GM21528 (cell line): ENCODE measurements at regions not wholly inside any gene's neighbourhood (a gene's known extent, or its start where the extent isn't known, plus 50 kb on each side); places are given as distances from the start of the nearest gene placed in this dataset.
"Not testable (repeated sequence)": the region's sequence is repeated elsewhere in the genome, so short reads cannot be mapped to it uniquely, and the experiment has no call there.

Experiments used
- ATAC-seq: cut with Tn5 transposase; IDR thresholded peaks from one replicate; pipeline ENCODE4 v1.9.1; 2021; ENCODE audit warnings: mild to moderate bottlenecking, moderate library complexity; ENCODE audit not compliant: unreplicated experiment, low FRiP score

DNA sequence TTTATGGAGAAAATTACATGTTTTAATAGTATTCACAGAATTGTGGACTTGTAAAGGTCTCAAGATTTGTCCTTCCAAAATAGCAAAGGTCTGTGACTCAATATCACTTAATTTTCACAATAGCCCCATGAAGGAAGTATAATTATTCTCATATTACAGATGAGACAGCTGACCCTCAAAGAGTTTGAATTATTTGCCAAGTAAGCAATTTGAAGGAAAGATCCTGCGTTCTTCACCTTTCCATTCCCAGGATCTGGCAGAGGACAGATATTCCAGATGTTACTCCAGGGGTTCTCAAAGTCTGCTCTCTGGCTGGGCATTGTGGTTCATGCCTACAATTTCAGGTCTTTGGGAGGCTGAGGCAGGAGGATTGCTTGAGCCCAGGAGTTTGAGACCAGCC, 559.4 kb upstream of the AUTS2 start:
- no peak for ATAC-seq

DNA sequence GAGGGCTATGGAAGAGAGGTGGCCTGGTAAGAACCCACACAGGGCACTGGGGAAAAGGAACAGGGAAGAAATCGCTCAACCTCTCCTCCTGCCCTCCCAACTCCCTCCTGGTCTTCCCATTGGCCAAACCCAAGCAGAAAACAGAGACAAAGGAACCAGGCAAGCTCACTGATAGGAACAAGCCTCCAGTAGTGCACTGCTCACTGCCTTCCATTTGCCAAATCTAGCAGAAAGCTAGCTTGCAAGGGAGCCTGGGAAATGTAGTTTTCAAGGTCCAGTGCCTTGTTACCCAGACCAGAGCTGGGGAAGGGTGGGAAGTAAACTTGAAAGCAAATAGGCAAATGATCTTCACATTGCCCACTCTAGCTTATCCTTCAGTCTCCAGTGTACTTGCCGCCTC, 556.1 kb upstream of the AUTS2 start:
- no peak for ATAC-seq

DNA sequence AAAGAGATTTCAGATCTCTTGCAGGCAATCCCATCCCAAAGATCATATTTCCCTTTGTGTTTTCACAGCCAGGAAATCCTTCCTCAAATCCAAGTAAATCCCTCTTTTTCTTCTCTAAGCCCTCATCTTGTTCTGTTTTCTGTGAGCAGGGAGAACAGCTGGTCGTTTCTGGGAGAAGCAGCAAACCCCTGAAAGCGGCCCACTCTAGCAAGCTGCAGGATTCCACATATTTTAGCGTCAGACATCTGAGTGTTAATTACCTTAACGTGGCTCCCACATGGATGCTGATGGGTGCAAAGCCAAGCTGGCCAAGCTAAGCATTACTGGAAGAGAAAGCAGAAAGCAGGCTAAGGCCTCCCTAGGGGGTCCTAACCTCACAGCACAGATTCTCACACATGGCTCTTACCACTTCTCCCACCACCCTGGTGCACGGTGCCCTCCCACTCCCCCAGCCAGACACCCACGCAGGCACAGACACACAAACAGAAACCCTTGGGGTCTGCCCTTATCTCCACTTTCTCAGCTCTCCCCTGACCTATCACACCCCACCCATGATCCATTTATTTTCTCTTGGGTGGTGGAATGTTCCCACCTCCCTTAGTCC, 551.0 kb upstream of the AUTS2 start:
- no peak for ATAC-seq

DNA sequence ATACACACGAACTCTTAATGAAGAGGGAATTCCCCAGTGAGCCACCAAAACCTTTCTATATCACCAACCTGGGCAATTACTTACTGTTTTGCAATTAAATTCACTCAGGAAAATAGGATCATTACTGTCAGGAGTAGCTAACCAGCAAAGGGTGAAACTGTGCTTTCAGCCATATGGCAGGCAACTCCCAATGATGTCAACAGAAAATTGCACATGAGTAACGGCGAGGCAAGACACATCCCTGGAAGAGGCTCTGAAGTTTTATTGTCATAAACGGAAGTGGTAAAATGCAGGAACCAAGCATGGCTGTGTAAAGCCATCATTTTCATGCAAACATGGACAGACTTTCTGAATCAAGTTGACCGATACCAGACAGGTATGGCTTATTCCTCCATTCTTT, 548.9 kb upstream of the AUTS2 start:
- no peak for ATAC-seq

DNA sequence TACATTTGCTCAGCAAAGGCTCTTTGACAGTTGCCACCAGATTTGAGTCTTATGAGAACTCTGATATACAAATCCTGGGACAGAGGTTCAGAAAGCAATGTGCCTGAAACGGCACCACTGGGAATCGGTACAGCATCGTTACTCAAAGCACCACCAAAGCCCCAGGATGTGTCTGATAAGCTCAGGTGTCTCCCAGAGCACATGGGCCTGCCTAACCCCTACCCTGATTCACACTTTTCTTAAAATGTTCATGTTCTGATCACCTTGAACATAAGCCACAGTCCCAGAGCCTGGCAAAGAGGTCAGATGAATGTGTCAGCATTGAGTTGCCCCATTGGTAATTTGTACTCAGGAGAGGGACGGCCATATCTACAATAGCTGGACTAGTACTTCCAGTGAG, 545.8 kb upstream of the AUTS2 start:
- no peak for ATAC-seq

DNA sequence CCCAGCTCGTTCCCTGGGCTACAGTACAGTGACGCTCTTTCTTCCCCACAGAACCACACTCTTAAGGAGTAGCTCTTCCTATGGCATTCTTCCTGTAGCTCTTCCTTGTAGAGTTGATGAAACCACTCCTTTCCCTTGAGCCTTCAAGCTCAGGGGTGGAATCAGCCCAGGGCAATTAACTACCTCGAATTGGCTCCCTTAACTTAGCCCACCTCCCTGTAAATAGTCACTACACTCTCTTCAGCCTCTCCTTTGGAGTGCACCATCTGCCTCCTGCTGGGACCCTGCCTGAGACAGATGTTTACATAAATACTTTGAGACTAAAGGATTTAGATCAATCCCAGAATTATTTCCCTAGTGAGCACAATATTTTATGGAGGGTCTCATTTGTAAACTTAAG, 537.8 kb upstream of the AUTS2 start:
- ATAC-seq: no peak

DNA sequence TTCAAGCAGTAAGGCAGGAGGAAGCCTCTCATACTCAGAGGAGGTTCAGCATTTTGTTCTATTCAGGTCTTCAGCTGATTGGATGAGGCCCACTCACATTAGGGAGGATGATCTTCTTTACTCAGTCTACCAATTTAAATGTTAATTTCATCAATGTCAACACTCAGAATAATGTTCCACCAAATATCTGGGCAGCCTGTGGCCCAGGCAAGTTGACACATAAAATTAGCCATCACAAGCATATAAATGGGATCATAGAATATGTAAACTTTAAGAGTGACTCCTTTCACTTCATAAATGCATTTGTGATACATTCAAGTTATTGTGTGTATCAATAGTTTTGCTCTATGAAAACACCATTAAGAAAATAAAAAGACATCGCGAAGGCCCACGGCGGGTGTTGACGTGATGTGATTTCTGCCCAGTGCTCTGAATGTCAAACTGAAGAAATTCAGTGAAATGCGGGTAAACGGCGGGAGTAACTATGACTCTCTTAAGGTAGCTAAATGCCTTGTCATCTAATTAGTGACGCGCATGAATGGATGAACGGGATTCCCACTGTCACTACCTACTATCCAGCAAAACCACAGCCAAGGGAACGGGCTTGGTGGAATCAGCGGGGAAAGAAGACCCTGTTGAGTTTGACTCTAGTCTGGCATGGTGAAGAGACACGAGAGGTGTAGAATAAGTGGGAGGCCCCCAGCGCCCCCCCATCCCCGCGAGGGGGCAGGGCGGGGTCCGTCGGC, 536.1 kb upstream of the AUTS2 start:
- no peak for ATAC-seq

DNA sequence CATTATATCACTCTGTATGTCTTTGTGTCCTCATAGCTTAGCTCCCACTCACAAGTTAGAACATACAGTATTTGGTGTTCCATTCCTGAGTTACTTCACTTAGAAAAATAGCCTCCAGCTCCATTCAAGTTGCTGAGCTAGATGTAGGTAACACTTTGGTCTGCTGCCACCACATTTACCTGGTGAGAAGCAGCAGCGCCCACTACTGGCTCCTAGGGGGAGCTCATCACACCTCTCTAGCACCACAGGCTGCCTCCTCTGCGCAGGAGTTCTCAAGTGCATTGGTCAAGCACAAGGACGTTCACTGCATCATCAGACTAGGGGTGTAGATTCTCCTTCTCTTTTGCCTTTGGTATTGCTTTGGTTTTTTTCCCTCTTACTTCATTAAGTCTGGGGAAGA, 530.9 kb upstream of the AUTS2 start:
- no peak for ATAC-seq

DNA sequence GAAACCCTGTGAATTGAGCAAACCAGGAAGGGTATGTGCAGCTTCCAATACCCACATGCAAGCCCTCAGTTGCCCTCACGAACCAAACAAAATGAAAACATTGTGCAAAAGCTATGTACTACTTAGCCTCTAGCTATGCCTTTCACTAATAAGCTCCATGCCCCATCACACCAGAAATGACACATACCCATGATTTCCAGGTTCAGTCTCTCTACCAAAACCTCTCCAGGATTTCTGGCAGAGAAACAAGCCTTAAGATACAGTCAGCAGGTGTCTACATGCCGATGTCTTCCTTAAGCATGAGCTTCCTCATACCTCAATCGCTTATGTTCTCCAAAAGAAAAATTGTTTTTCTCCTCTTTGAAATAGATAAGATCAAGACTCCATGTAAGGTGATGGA, 527.8 kb upstream of the AUTS2 start:
- no peak for ATAC-seq

DNA sequence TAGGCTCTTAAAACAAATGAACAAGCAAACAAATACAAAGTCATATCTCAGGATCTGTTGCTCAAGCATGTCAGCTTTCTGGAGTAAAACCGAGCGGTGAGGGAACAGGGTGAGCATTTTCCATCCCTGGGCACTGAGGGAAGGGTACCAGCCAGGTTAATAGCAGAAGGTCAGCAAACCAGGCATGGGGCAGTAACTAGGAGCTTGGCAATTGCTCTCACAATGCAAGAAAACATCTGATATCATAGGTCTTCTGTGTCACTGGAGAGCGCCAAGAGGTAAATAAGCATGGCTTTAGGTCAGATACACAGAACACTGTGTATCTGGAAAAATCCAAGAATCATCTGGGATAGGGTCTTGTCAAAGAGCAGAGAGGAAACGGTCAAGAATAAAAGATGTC, 521.7 kb upstream of the AUTS2 start:
- ATAC-seq: no peak

DNA sequence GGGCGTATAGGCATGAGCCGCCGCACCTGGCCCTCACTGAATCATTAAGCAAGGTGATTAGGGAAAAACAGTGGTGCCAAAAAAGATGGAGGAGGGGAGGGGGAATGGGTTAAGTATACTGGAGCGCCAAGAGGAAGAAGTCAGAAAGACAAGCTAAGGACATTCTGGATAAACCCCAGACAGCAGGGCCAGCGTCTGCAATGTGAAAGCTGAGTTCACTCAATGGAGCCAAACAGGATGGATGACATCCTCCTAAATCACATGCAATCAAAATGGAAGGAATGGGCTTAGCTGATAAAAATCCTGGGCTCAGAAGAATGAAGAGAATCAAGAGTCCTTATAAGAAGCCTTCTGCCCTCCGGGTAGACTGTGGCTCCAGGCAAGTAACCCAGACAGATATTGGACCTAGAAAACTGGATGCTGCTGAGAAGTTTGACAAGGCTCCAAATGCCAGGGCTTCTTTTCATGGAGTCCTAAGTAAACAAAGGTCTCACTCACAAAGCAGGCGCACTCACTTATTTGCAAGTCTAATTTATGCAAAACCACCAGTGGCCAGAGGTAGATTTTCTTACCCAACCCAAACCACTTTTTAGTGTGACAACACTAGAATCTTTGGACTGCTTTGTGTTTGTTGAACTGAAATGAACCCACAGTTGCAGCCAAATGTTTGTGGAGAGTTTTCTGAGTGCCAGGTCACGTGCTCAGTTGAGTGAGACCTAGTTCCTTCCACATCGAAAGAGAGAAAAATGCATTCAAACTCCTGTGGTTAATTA, 519.1 kb upstream of the AUTS2 start:
- no peak for ATAC-seq

DNA sequence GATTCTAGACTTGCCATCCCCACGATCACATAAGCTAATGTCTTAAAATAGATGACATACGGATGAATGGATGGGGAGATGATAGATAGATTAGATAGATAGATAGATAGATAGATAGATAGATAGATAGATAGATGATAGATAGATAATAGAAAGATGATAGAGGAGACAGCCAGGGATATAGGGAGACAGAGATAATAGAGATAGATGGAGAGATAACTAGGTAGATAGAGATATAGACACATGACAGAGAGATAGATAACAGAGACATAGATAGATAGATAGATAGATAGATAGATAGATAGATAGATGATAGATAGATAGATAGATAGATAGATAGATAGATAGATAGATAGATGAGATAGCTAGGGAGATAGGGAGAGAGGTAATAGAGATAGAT, 511.0 kb upstream of the AUTS2 start:
- not testable (repeated sequence) for ATAC-seq

DNA sequence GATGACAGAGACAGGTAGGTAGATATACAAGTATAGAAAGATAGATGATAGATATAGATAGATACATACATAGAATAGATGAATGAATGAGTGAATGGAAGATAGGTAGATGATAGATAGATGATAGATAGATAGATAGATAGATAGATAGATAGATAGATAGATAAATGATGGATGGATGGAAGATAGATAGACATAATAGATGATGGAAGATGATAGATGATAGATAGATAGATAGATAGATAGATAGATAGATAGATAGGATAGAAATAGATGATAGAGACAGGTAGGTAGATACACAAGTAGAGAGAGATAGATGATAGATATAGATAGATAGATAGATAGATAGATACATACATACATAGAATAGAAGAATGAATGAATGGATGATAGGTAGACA, 510.1 kb upstream of the AUTS2 start:
- ATAC-seq: no peak

DNA sequence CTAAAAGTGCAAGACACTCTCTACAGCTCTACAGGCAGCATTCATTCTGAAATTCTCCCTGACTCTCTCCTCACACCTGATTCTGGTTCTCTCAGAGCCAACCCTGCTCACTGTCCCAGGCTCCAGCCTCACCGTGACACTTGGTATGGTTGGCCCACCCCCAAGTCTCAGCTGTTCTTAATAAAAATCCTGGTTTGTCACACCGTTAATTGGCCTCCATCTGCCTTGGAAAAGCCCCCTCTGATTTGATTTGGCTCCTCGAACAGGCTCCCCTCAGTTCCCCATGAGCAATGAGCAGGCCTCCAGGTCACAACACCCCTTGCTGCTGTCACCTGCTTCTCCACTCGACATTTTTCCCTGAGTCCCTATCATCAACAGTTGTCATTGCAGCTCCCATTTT, 507.3 kb upstream of the AUTS2 start:
- ATAC-seq: no peak

DNA sequence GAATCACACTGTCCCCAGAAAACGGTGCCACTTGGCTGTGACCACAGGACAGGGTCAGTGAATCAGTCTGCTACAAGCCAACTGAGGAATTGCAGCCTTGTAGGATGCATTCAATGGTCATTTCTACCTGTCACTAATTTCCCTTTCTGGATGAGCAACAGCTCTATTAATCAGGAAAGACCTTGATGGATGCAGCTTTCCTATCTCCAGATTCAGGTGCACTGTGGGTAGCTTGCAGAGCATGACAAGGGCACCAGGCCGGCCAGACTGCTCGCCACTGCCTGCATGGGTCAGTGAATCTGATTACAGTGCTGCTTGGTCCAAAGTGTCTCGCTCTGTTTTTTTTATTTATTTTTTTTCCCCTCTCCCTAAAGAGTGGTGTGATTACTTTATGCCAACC, 506.8 kb upstream of the AUTS2 start:
- no peak for ATAC-seq

DNA sequence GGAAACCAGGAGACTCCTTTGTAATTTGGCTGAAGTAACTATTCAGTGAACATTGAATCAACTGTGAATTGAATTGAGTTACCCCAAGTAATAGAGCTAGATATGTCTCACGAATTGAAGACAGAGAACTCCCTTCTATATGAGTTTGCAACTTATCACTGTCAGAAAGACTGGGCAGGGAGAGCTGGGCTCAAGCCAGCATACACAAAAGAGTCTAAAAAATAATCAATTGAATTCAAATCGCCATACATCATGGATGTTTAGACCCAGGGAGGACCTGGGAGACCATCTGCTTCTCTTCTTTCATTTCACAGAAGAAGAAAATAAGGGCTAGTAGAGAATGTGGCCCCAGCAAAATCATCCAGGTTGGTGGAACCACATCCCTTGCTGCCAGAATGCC, 503.1 kb upstream of the AUTS2 start:
- ATAC-seq: no peak

DNA sequence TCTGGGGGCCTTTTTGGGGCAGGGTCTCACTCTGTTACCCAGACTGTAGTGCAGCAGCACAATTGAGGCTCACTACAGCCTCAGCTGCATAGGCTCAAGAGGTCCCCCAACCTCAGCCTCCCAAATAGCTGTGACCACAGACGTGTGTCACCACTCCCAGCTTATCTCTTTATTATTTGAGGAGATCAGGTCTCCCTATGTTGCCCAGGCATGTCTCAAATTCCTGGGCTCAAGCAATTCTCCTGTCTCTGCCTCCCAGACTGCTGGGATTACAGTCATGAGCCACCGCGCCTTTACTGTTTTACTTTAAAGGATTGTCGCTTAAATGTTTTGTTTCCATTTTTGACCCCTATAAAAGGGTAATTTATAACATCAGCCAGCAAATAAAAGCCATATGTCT, 502.6 kb upstream of the AUTS2 start:
- ATAC-seq: no peak

DNA sequence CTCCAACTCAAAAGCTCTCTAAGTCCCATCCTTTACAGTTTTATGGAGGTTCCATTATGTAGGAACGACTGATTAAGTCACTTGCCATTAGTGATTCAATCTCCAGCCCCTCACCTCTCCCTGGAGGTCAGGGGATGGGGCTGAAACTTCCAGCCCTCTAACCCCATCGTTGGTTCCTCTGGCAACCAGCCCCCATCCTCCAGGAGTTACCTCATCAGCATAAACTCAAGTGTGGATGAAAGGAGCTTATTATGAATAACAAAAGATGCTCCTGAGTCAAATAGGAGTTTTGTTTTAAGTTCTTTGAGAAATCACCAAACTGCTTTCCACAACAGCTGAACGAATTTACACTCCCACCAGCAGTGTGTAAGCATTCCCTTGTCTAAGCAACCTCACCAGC, 494.3 kb upstream of the AUTS2 start:
- no peak for ATAC-seq

DNA sequence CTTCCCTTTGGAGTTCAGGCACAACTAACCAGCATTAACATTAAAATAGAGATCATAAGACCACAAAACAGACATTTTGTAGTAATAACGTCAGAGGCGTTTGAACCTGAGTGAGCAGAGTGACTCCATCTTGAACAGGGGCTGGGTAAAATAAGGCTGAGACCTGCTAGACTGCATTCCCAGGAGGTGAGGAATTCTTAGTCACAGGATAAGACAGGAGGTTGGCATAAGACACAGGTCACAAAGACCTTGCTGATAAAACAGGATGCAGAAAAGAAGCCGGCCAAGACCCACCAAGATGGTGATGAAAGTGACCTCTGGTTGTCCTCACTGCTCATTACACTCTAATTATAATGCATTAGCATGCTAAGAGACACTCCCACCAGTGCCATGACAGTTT, 493.2 kb upstream of the AUTS2 start:
- no peak for ATAC-seq

DNA sequence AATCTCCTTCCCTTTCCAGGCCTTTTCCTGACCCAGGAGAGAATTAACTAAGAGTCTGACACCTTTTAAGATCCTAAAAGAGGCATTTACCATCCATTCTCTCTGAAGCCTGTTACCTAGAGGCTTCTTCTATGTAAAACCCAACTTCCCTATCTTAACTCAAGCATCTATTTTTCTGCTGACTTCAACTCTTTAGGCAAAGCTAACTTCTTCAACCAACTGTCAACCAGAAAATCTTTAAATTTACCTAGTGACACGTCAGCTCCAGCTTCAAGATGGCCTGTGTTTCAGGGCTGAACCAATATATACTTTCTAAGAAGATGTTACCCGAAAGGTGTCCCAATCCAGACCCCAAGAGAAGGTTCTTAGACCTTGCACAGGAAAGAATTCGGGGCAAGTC, 492.3 kb upstream of the AUTS2 start:
- no peak for ATAC-seq

DNA sequence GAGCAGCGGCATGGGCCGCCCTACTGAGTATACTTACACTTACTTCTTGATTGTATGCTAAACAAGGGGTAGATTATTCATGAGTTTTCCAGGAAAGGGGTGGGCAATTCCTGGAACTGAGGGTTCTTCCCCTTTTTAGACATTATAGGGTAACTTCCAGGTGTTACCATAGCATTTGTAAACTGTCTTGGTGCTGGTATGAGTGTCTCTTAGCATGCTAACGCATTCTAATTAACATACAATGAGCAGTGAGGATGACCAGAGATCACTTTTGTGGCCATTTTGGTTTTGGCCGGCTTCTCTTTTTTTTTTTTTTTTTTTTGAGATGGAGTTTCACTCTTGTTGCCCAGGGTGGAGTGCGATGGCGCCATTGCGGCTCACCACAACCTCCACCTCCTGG, 491.8 kb upstream of the AUTS2 start:
- not testable (repeated sequence) for ATAC-seq

DNA sequence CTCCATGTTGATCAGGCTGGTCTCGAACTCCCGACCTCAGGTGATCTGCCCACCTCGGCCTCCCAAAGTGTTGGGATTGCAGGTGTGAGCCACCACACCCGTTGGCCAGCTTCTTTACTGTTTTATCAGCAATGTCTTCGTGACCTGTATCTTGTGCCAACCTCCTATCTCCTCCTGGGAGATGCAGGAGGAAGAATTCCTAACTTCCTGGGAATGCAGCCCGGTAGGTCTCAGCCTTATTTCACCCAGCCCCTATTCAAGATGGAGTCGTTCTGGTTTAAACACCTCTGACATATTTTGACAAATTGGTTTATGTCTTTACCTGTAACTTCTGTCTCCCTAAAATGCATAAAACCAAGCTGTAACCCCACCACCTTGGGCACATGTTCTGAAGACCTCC, 491.3 kb upstream of the AUTS2 start:
- not testable (repeated sequence) for ATAC-seq
